Activated CD4-positive, alpha-beta T cell treated with anti-CD3 and anti-CD28 coated beads, Interleukin-2, amount 10 ng/mL, durations not matched to agents 24 days and 14 days (primary cell): ENCODE measurements at regions not wholly inside any gene's neighbourhood (a gene's known extent, or its start where the extent isn't known, plus 50 kb on each side); places are given as distances from the start of the nearest gene placed in this dataset.

Experiments used
- DNase-seq: peaks from one replicate; pipeline ENCODE4 v3.0.0; 2022
- H3K27ac Mint-ChIP-seq: one replicate; pipeline ENCODE4 v1.8.0; 2022; ENCODE audit warnings: mild to moderate bottlenecking, mixed read lengths
- H3K27me3 Mint-ChIP-seq: one replicate; pipeline ENCODE4 v1.8.0; 2022; ENCODE audit warnings: mixed read lengths
- H3K36me3 Mint-ChIP-seq: one replicate; pipeline ENCODE4 v1.8.0; 2022; ENCODE audit warnings: low read depth, mild to moderate bottlenecking, mixed read lengths
- H3K4me1 Mint-ChIP-seq: one replicate; pipeline ENCODE4 v1.8.0; 2021; ENCODE audit warnings: mixed read lengths
- H3K4me3 Mint-ChIP-seq: one replicate; pipeline ENCODE4 v1.8.0; 2022; ENCODE audit warnings: mild to moderate bottlenecking, moderate library complexity, mixed read lengths
- H3K9me3 Mint-ChIP-seq: one replicate; pipeline ENCODE4 v1.8.0; 2021; ENCODE audit warnings: mixed read lengths
- intact Hi-C: fragments of 100-400 bp; cut with micrococcal nuclease; formaldehyde crosslinking; loops from one replicate; pipeline ENCODE4 v1.15.1; 2023

DNA sequence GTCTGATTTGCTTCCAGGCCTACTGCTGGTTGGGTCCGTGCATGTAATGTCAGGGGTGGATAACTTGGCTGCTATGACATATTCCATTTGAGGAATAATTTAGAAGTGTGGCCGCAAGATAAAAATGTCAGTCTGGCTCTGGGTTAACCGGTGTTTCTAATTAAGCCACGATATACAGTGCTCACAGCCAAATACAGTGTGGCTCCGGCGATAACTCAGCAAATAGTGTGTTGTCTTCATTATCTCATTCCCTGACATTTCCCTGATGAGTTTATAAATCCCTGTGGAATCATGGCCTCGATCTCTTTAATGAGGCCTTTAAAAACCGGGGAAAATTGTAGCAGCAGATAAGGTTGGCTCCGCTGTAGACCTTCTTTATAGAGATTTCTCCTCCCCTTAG, 1125.0 kb downstream of the TYW1 start:
- Mint-ChIP-seq H3K9me3 (peaks cover 28% of the 10 kb centered on the region), H3K27me3 (no peaks in the 10 kb centered on the region), H3K36me3 (no peaks in the 10 kb centered on the region), H3K4me1 (no peaks in the 10 kb centered on the region), H3K4me3 (no peak overlapping the region), H3K27ac (no peak overlapping the region)
- intact Hi-C loops, result no loop called here
- no peak for DNase-seq

DNA sequence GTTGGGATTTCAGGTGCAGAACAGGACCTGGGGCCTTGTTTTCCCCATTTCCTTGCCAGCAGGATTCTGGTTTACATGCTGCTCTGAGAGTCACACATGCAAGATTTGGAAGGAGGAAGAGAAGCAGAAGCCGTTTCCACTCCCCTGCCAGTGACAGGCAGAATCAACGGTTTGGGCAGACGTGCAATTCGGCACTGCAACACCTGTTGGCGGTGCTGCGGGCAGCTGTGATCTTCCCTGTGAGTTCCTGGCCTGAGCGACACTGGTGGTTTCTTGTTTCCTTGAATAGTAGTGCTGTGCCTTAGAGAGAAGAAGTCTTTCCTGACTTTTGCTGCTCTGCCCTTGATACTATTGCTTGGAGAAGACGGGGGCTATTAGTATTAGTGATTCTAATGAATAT, 1126.2 kb downstream of the TYW1 start:
- no peaks in the 10 kb centered on the region for H3K36me3 Mint-ChIP-seq
- H3K27me3 Mint-ChIP-seq, result no peaks in the 10 kb centered on the region
- no peak overlapping the region for H3K27ac Mint-ChIP-seq
- intact Hi-C loops, result no loop called here
- H3K4me1 Mint-ChIP-seq, result no peaks in the 10 kb centered on the region
- no peak for DNase-seq
- H3K4me3 Mint-ChIP-seq, result no peak overlapping the region
- peaks cover 29% of the 10 kb centered on the region for H3K9me3 Mint-ChIP-seq

DNA sequence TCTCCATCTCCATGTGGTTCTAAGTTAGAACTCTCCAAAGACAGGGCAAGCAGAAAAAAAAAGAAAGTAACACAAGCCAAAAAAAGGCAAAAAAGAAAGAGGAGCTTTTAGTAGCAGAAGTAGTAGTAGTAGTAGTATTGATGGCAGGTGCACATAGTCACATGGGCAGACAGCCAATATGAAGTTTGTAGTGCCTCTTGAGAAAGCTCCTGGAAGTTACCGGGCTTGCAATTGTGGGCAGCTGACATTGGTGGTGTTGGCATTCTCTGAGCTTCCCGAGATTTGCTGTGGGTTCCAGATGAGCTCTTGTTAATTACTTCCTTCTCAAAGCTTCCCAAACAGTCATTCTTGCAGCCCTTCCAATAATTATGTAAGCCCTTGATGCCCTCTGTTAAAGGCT, 1128.5 kb downstream of the TYW1 start:
- no peak for DNase-seq
- Mint-ChIP-seq H3K36me3 (no peaks in the 10 kb centered on the region), H3K4me3 (no peak overlapping the region), H3K4me1 (no peaks in the 10 kb centered on the region), H3K9me3 (peaks cover 18% of the 10 kb centered on the region), H3K27ac (no peak overlapping the region), H3K27me3 (no peaks in the 10 kb centered on the region)
- intact Hi-C loops, result no loop called here

DNA sequence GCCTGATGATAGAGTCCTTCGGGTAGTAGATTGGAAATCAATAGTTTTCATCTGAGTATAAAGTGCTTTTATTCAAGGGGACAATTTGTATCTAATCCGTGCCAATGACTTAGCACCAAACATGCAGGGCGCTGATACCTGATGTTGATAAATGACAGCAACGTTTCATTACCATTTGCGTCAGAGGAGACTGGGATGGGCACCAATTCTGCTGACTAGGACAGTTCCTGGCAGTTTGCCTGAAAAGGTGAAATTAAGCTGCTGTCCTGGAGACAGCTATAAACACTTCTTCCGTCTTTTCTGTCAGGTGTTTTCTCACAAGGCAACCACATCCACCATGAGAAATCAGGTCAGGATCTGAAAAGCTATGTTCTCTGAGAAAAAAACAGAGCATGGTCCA, 1136.4 kb downstream of the TYW1 start:
- Mint-ChIP-seq H3K4me1 (no peaks in the 10 kb centered on the region), H3K27me3 (no peaks in the 10 kb centered on the region), H3K4me3 (no peak overlapping the region), H3K9me3 (peaks cover 6% of the 10 kb centered on the region), H3K27ac (no peak overlapping the region), H3K36me3 (no peaks in the 10 kb centered on the region)
- intact Hi-C loops, result no loop called here
- DNase-seq, result no peak

DNA sequence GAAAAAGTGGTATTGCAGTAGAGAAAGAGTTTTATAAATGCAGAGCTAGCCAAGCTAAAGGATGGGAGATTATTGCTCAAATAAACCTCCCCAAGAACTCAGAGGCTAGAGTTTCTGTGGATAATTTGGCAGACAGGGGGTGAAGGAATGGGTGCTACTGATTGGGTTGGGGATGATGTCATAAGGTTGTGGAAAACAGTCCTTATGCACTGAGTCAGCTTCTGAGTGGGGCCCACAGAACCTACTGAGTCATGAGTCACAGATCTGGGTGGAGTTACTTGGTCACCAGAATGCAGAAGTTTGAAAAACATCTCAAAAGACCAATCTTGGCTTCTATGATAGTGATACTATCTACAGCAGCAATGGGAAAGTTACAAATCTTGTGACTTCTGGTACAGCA, 1146.7 kb downstream of the TYW1 start:
- Mint-ChIP-seq H3K27me3 (no peaks in the 10 kb centered on the region), H3K36me3 (no peaks in the 10 kb centered on the region), H3K9me3 (peaks cover 20% of the 10 kb centered on the region), H3K4me3 (no peak overlapping the region), H3K27ac (no peak overlapping the region), H3K4me1 (no peaks in the 10 kb centered on the region)
- no peak for DNase-seq
- intact Hi-C loops, result no loop called here

DNA sequence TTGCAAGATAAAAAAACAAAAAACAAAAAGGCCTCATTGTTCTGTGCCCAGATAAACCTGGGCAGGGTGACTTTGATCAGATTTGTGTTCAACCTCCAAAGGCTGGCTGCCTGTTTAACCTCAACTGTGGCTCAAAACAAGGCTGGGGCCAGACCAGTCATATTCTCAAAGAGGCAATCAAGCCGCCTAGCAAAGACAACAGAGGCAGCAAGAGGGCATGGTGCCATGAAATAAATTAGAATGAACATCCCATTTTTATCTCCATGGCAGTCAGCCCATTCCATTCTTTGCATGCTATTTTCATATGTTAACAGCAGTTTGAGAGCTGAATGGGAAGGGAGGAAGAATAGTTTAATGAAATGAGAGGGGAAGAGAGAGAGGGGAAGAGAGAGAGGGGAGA, 1150.3 kb downstream of the TYW1 start:
- Mint-ChIP-seq H3K36me3 (no peaks in the 10 kb centered on the region), H3K4me1 (no peaks in the 10 kb centered on the region), H3K27me3 (no peaks in the 10 kb centered on the region), H3K9me3 (peaks cover 21% of the 10 kb centered on the region), H3K27ac (no peak overlapping the region), H3K4me3 (no peak overlapping the region)
- intact Hi-C loops, result no loop called here
- DNase-seq, result no peak

DNA sequence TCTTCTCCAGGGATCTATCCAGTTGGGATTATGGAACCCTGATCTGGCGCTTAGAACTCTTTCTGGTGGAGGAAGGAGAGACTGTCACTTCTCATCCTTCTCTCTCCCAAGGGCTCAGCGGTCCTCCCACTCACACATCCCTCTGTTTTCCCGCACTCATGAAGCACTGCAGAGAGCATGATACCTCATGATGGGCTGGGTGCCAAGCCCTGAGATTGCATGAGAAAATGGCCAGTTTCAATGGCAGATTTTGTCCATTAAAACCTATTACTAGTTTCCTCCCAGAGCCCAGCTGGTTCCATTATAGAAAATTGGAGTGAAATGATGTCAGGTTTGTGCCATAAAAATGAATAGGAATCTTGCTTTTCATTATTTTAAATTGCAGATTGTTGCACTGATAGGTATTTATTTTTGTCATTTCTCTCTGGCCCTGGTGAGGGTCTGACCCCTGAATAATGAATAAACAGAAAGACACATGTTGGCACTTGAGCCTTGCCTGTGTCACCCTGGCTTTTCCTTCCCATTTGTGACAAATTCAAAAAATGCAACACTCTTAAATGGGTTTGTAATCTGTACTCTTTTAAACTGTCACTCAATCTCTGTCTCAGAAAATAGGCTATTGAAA, 1151.1 kb downstream of the TYW1 start:
- no peak for DNase-seq
- Mint-ChIP-seq H3K4me1 (no peaks in the 10 kb centered on the region), H3K27me3 (no peaks in the 10 kb centered on the region), H3K9me3 (peaks cover 19% of the 10 kb centered on the region), H3K4me3 (no peak overlapping the region), H3K36me3 (no peaks in the 10 kb centered on the region), H3K27ac (no peak overlapping the region)
- intact Hi-C loops, result no loop called here

DNA sequence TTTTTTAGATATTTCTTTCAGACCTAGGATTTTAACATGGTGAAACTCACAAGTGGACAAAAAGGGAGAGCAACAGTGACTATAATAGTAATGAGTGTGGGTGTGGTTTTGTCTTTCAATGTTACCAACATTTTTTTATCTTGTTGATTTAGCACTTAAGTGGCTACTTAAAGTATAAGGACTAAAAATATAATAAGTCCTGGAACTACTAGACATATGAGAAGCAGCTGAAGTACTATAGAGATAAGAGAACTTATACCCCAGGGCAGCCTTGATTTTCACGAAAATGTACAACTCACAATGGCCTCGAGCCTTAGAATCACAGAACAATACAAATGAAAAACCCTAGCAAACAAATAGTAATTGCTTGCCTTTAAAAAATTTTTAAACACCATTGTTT, 1151.8 kb downstream of the TYW1 start:
- Mint-ChIP-seq H3K9me3 (peaks cover 17% of the 10 kb centered on the region), H3K4me1 (no peaks in the 10 kb centered on the region), H3K27ac (no peak overlapping the region), H3K27me3 (no peaks in the 10 kb centered on the region), H3K36me3 (no peaks in the 10 kb centered on the region), H3K4me3 (no peak overlapping the region)
- no peak for DNase-seq
- intact Hi-C loops, result no loop called here

DNA sequence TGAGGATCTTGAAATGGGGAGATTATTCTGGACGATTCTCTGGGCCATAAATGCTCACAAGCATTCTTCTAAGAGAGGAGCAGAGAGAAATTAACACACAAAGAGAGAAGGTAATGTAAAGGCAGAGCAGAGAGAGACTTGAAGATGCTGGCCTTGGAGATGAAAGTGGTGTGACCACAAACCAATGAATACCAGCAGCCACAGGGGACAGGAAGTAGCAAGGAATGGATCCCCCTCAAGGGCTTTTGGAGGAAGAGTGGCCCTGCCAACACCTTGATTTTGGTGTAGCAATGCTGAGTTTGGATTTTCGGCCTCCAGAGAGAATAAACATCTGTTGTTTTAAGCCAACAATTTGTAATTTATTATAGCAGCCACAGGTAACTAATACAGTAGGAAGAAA, 1155.6 kb downstream of the TYW1 start:
- no peak for DNase-seq
- Mint-ChIP-seq H3K36me3 (no peaks in the 10 kb centered on the region), H3K27me3 (no peaks in the 10 kb centered on the region), H3K4me1 (no peaks in the 10 kb centered on the region), H3K27ac (no peak overlapping the region), H3K9me3 (peaks cover 9% of the 10 kb centered on the region), H3K4me3 (no peak overlapping the region)
- intact Hi-C loops, result no loop called here

DNA sequence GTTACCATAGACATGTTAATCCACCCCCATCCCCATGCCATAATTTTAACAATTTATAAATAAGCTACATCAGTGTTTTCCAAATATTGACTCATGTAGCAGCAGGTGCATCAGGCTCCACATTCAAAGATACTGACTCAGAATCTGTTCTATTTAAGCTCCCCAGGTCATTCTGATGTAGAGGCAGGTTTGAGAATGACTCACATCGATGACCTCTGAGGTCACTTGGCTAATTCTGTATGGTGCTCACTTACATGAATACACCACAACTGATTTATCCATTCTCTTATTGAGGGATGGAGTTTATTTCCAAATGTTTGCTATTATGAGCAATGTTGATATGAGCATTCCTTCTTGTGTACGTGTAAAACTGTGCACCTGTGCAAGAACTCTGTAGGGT, 1159.0 kb downstream of the TYW1 start:
- no peak overlapping the region for H3K4me3 Mint-ChIP-seq
- H3K9me3 Mint-ChIP-seq, result peaks cover 17% of the 10 kb centered on the region
- no peak overlapping the region for H3K27ac Mint-ChIP-seq
- intact Hi-C loops, result no loop called here
- H3K36me3 Mint-ChIP-seq, result no peaks in the 10 kb centered on the region
- no peaks in the 10 kb centered on the region for H3K27me3 Mint-ChIP-seq
- H3K4me1 Mint-ChIP-seq, result no peaks in the 10 kb centered on the region
- DNase-seq, result no peak

DNA sequence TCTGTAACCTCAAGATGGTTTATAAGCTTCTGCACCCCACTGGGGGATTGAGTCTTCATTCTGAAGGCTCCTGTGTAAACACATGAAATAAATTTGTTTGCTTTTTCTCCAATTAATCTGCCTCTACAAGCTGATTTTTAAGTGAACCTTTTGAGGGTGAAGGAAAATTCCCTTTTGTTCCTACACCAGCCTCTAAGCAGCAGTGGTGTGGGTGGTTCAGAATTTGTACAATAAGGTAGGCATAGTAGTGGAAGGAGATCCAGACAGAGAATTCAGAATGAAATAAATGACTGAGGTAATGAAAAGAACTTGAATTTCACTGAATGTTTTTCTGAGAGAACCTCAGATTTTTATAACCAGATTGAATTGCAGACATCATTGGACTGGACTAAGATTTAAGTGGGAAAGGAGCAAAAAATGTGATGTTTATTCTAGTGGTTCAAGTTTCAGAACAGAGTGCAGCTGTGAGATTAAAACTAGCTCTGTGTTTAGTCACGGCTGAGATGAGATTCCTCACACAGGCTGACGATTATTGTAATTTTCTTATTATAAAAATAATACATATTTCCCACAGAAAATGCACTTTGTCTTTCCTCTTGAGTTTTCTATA, 1162.2 kb downstream of the TYW1 start:
- no peak for DNase-seq
- no peak overlapping the region for H3K27ac Mint-ChIP-seq

DNA sequence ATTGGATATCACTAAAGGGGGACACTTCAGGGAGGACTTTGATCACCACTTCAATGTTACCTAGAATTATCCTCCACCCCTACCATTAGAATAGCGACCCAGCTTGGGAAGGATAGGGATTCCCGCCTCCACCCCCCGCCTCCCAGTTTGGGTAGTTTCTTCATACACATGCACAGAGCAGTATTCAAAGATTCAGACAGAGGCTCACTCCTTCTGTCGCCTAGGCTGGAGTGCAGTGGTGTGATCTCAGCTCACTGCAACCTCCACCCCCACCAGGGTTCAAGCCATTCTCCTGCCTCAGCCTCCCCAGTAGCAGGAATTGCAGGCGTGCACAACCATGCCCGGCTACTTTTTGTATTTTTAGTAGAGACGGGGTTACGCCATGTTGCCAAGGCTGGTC, 1166.1 kb downstream of the TYW1 start:
- Mint-ChIP-seq H3K4me3 (no peak overlapping the region), H3K36me3 (no peaks in the 10 kb centered on the region), H3K9me3 (peaks cover 20% of the 10 kb centered on the region), H3K4me1 (no peaks in the 10 kb centered on the region), H3K27ac (no peak overlapping the region), H3K27me3 (no peaks in the 10 kb centered on the region)
- DNase-seq, result no peak
- intact Hi-C loops, result no loop called here

More for the DNA sequence above, 1162.2 kb downstream of the TYW1 start:
- Mint-ChIP-seq H3K36me3 (no peaks in the 10 kb centered on the region), H3K27me3 (no peaks in the 10 kb centered on the region), H3K4me1 (no peaks in the 10 kb centered on the region), H3K9me3 (peaks cover 16% of the 10 kb centered on the region), H3K4me3 (no peak overlapping the region)
- intact Hi-C loops, result no loop called here

DNA sequence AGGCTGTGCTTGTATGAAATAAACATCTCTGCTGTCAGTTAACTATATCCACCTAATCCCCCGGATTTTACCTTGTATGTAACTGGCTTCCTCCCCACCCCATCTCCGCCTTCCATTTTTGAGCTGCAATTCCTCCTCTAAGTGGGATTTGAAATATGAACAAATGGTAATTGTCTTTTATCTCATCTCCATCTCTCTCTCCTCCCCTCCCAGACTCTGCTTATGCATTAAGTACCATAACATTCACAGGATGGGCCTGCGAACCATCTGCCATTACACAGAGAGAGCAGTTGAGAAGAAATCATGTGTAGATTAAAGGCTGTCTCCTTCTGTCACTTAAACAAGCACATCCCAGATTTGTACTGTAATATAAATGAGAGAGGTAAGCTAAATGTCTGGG, 1169.9 kb downstream of the TYW1 start:
- intact Hi-C loops, result no loop called here
- no peak for DNase-seq
- Mint-ChIP-seq H3K27ac (no peak overlapping the region), H3K4me3 (no peak overlapping the region), H3K9me3 (peaks cover 18% of the 10 kb centered on the region), H3K27me3 (no peaks in the 10 kb centered on the region), H3K36me3 (no peaks in the 10 kb centered on the region), H3K4me1 (no peaks in the 10 kb centered on the region)

DNA sequence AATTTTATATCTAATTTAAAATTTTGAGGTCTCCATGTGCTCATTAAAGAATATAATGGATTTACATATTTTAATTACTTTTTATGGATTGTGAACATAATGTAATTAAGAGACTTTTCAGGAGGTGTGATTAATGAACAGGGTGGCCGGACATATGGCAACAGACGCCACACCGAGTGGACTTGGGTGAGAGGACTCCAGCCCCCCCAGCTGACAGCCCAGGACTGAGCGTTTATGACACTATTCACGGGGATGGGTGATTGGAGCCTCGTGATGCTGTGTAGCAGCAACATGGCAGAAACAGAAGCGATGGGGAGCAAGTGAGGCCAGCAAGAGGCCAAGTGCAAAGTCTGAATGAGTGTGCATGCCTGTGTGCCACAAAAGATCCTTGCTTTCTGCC, 1176.9 kb downstream of the TYW1 start:
- Mint-ChIP-seq H3K9me3 (peaks cover 16% of the 10 kb centered on the region), H3K4me1 (no peaks in the 10 kb centered on the region), H3K4me3 (no peak overlapping the region), H3K27me3 (no peaks in the 10 kb centered on the region), H3K27ac (no peak overlapping the region), H3K36me3 (no peaks in the 10 kb centered on the region)
- no peak for DNase-seq
- intact Hi-C loops, result no loop called here

DNA sequence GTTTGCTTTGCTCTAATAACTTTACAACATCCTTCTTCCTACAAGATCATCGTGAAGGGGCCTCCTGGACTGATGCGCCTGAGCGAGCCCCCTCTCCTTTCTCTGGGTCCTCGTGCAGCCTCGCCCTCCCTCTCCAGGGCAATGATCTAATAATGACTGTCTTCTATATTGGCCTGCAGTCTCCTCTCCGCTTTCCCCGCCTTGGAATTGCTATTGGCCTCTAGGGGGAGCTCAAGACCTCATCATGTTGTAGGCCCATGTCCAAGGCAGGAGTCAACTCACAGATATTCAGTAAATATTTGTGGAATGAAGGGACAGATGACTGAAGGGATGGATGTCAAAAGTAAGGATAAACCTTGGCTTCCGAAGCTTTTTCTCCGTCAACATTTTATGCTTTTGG, 1180.3 kb downstream of the TYW1 start:
- no peaks in the 10 kb centered on the region for H3K27me3 Mint-ChIP-seq
- no peaks in the 10 kb centered on the region for H3K36me3 Mint-ChIP-seq
- peaks cover 10% of the 10 kb centered on the region for H3K9me3 Mint-ChIP-seq
- intact Hi-C loops, result no loop called here
- no peak overlapping the region for H3K27ac Mint-ChIP-seq
- H3K4me1 Mint-ChIP-seq, result no peaks in the 10 kb centered on the region
- no peak overlapping the region for H3K4me3 Mint-ChIP-seq
- DNase-seq, result no peak
